ENCODE measurements at regions not wholly inside any gene's neighbourhood (a gene's known extent, or its start where the extent isn't known, plus 50 kb on each side); places are given as distances from the start of the nearest gene placed in this dataset.

GRCh38 chr10:113359655-113360054 is 193.2 kb upstream of the HABP2 start:
- TF ChIP-seq POLR2A (IDR thresholded peaks at IDR 0.05; ENCODE audit: low read depth, low read length) (no peak), TAF1 (IDR thresholded peaks at IDR 0.05; ENCODE audit: low read depth, low read length) (no peak), POLR2AphosphoS5 (IDR thresholded peaks at IDR 0.05; ENCODE audit: low read depth, low read length) (no peak)

Measured in GM12891 (cell line).